ENCODE measurements at regions not wholly inside any gene's neighbourhood (a gene's known extent, or its start where the extent isn't known, plus 50 kb on each side); places are given as distances from the start of the nearest gene placed in this dataset.

GRCh38 chr22:25406510-25407210 is 157.8 kb upstream of the GRK3 start:
- TF ChIP-seq, protein P1, sequence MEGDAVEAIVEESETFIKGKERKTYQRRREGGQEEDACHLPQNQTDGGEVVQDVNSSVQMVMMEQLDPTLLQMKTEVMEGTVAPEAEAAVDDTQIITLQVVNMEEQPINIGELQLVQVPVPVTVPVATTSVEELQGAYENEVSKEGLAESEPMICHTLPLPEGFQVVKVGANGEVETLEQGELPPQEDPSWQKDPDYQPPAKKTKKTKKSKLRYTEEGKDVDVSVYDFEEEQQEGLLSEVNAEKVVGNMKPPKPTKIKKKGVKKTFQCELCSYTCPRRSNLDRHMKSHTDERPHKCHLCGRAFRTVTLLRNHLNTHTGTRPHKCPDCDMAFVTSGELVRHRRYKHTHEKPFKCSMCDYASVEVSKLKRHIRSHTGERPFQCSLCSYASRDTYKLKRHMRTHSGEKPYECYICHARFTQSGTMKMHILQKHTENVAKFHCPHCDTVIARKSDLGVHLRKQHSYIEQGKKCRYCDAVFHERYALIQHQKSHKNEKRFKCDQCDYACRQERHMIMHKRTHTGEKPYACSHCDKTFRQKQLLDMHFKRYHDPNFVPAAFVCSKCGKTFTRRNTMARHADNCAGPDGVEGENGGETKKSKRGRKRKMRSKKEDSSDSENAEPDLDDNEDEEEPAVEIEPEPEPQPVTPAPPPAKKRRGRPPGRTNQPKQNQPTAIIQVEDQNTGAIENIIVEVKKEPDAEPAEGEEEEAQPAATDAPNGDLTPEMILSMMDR (IDR thresholded peaks at IDR 0.05; ENCODE audit: control extremely low read depth in 1 of 3, insufficient read depth in 1 of 3, low read depth in 1 of 3, low read length in 3 of 3) = no peak
- TF ChIP-seq JUND (IDR thresholded peaks at IDR 0.05; ENCODE audit: low read length) (no peak), SIN3A (conservative IDR thresholded peaks at IDR 0.05 in 1 of 2, IDR thresholded peaks at IDR 0.05 in 1 of 2; ENCODE audit: low read depth in 1 of 2, low read length in 2 of 2) (no peak), TBP (IDR thresholded peaks at IDR 0.05; ENCODE audit: low read depth, low read length) (no peak)

Measured in H1 (cell line).